ENCODE measurements at regions not wholly inside any gene's neighbourhood (a gene's known extent, or its start where the extent isn't known, plus 50 kb on each side); places are given as distances from the start of the nearest gene placed in this dataset.

DNA sequence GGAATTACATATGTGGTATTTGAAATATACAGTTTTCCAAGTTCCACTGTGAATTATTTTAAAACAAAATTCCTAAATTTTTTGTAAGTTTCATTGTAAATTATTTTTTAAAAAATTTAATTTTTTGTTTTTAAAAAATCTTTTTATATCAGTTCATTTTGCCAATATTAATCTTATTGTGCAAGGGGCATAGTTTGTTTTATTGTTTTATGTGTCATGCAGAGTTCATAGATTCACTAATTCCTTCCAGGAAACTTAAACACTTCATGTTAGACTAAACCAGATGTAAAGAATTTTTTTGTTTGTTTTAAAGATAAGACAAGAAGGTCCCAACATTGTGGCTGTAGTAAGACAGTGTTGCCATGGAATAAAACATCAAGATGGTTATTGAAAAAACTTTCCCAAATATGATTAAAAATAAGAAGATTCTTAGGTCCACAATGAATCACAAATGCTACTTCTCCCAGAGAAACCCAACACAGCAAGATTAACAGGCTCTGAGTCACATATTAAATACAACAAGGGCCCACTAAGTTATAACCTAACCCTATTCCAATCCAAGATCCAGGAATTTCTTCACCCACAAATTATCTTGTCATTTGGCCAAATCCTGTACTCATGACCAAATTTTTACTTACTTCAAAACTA, 464.7 kb upstream of the IGFBP3 start:
- H3K9me3 ChIP-seq (ENCODE audit: control insufficient read depth, insufficient read depth, low read length) = peaks cover 6% of the 10 kb centered on the region
- H3K27ac Mint-ChIP-seq = no peak overlapping the region
- H3K27ac ChIP-seq (ENCODE audit: low read length) = no peak overlapping the region
- TF ChIP-seq, protein P1, sequence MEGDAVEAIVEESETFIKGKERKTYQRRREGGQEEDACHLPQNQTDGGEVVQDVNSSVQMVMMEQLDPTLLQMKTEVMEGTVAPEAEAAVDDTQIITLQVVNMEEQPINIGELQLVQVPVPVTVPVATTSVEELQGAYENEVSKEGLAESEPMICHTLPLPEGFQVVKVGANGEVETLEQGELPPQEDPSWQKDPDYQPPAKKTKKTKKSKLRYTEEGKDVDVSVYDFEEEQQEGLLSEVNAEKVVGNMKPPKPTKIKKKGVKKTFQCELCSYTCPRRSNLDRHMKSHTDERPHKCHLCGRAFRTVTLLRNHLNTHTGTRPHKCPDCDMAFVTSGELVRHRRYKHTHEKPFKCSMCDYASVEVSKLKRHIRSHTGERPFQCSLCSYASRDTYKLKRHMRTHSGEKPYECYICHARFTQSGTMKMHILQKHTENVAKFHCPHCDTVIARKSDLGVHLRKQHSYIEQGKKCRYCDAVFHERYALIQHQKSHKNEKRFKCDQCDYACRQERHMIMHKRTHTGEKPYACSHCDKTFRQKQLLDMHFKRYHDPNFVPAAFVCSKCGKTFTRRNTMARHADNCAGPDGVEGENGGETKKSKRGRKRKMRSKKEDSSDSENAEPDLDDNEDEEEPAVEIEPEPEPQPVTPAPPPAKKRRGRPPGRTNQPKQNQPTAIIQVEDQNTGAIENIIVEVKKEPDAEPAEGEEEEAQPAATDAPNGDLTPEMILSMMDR (IDR thresholded peaks at IDR 0.05) = no peak
- no peaks in the 10 kb centered on the region for H3K27me3 Mint-ChIP-seq (ENCODE audit: low read depth in 2 of 2)
- H3K36me3 ChIP-seq (ENCODE audit: control insufficient read depth, insufficient read depth, low read length) = no peaks in the 10 kb centered on the region
- no peaks in the 10 kb centered on the region for H3K4me1 ChIP-seq (ENCODE audit: control insufficient read depth, insufficient read depth, low read length)
- intact Hi-C loops (cut with micrococcal nuclease) = no loop called here
- no peak overlapping the region for H3K4me3 Mint-ChIP-seq
- H3K27me3 ChIP-seq (ENCODE audit: control insufficient read depth, insufficient read depth, low read length) = no peaks in the 10 kb centered on the region
- H3K4me1 Mint-ChIP-seq = no peaks in the 10 kb centered on the region
- no peaks in the 10 kb centered on the region for H3K36me3 Mint-ChIP-seq
- H3K4me3 ChIP-seq (ENCODE audit: low read length) = no peak overlapping the region
- H3K9me3 Mint-ChIP-seq = peaks cover 6 to 10% of the 10 kb centered on the region in 2 donors
- DNase-seq = no peak
- ATAC-seq = no peak

DNA sequence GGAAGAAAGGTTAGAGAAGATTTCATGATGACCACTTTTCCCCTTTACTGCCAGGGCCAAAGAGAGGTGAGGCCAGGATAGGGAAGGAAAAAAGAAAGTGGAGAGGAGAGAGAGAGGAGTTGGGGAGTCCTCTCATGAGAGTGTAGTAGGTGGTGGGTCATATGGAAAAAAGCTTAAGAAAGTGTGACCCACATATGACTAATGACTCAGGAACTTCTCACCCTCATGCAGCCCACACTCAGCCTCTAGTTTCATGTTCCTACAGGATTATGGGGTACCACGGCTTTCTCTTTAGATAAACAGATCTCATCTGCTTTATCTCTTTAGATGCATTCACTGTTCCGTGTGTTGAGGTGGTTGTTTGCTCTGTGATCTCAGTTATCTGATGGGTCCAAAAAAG, 462.5 kb upstream of the IGFBP3 start:
- Mint-ChIP-seq H3K9me3 (peaks cover 3 to 6% of the 10 kb centered on the region in 2 donors), H3K27ac (no peak overlapping the region), H3K4me3 (no peak overlapping the region), H3K4me1 (no peaks in the 10 kb centered on the region), H3K27me3 (ENCODE audit: low read depth in 2 of 2) (no peaks in the 10 kb centered on the region), H3K36me3 (peaks cover 7% of the 10 kb centered on the region)
- Histone ChIP-seq H3K9me3 (ENCODE audit: control insufficient read depth, insufficient read depth, low read length) (no peaks in the 10 kb centered on the region), H3K4me1 (ENCODE audit: control insufficient read depth, insufficient read depth, low read length) (no peaks in the 10 kb centered on the region), H3K4me3 (ENCODE audit: low read length) (no peak overlapping the region), H3K27ac (ENCODE audit: low read length) (no peak overlapping the region), H3K36me3 (ENCODE audit: control insufficient read depth, insufficient read depth, low read length) (no peaks in the 10 kb centered on the region), H3K27me3 (ENCODE audit: control insufficient read depth, insufficient read depth, low read length) (no peaks in the 10 kb centered on the region)
- WGBS (ENCODE audit: insufficient coverage) = 86% methylated on average over 1 of the region's 2 CpGs
- TF ChIP-seq, protein P1 (IDR thresholded peaks at IDR 0.05) = no peak
- ATAC-seq (no peak), DNase-seq (no peak)
- intact Hi-C loops (cut with micrococcal nuclease) = no loop called here

DNA sequence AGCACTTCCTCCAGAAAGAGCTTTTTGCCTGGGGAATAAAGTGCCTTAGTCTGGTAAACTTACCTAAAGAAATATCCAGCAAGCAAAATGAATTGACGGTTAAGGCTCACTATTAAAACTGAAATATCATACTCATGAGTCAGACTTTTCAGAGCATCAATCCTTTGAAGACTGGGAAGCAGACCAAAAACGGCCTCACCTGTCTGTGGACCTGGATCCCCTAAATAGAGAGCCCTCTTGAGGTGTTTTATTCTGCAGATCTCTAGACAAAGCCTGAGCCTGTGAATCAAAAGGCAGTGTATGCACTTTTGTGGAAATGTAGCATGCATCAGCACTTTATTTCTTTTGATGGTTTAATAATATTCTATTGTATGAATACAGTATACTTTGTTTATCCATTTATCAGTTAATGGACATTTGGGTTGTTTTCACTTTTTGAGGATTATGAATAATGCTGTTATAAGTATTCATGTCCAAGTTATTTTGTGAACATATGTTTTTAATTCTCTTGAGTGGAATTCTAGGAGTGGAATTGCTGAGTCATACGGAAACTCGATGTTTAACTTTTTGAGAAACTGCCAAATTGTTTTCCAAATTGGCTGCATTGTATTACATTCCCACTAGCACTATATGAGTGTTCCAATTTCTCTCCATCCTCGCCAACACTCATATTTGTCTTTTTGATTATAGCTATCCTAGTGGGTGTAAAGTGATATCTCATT, 449.0 kb upstream of the IGFBP3 start:
- H3K27me3 ChIP-seq (ENCODE audit: control insufficient read depth, insufficient read depth, low read length) = no peaks in the 10 kb centered on the region
- intact Hi-C loops (cut with micrococcal nuclease) = no loop called here

More for the DNA sequence above, 449.0 kb upstream of the IGFBP3 start:
- no peaks in the 10 kb centered on the region for H3K4me1 ChIP-seq (ENCODE audit: control insufficient read depth, insufficient read depth, low read length)
- Mint-ChIP-seq H3K27ac (no peak overlapping the region), H3K27me3 (ENCODE audit: low read depth in 2 of 2) (no peaks in the 10 kb centered on the region), H3K9me3 (peaks cover 0 to 5% of the 10 kb centered on the region in 2 donors), H3K4me1 (no peaks in the 10 kb centered on the region), H3K4me3 (no peak overlapping the region), H3K36me3 (no peaks in the 10 kb centered on the region)
- no peak for ATAC-seq
- no peaks in the 10 kb centered on the region for H3K9me3 ChIP-seq (ENCODE audit: control insufficient read depth, insufficient read depth, low read length)
- no peak overlapping the region for H3K4me3 ChIP-seq (ENCODE audit: low read length)
- no peak overlapping the region for H3K27ac ChIP-seq (ENCODE audit: low read length)
- TF ChIP-seq, protein P1 (IDR thresholded peaks at IDR 0.05) = no peak
- 85% methylated on average over 4 of the region's 5 CpGs for WGBS (ENCODE audit: insufficient coverage)
- H3K36me3 ChIP-seq (ENCODE audit: control insufficient read depth, insufficient read depth, low read length) = no peaks in the 10 kb centered on the region
- DNase-seq = no peak

Measured in natural killer cell (primary cell).